ENCODE measurements at regions not wholly inside any gene's neighbourhood (a gene's known extent, or its start where the extent isn't known, plus 50 kb on each side); places are given as distances from the start of the nearest gene placed in this dataset.

- BruUV-seq (replicated peaks) = no TSS peak
- no peak for DNase-seq (ENCODE audit: low spot score)
- no peak overlapping the region for H3K27ac ChIP-seq (ENCODE audit: low read depth, low read length, poor library complexity, severe bottlenecking)
- CTCF ChIA-PET = no interaction called here
- no peaks in the 10 kb centered on the region for H3K36me3 ChIP-seq (ENCODE audit: insufficient read depth, low read length, poor library complexity, severe bottlenecking)
- no peaks in the 10 kb centered on the region for H3K4me1 ChIP-seq (ENCODE audit: insufficient read depth, low read length, poor library complexity, severe bottlenecking)
- POLR2A ChIA-PET (ENCODE audit: low non-redundant PET) = no interaction called here
- no peak overlapping the region for H3K4me3 ChIP-seq (ENCODE audit: low read depth, low read length, poor library complexity, severe bottlenecking)
- H3K27me3 ChIP-seq (replicated peaks; ENCODE audit: insufficient read depth, low read depth, low read length, poor library complexity) = no peaks in the 10 kb centered on the region
- intact Hi-C loops (cut with micrococcal nuclease; ENCODE audit: unreplicated experiment) = no loop called here
- no peak for TF ChIP-seq CTCF (conservative IDR thresholded peaks at IDR 0.05; ENCODE audit: low read depth, low read length)
- no peak for TF ChIP-seq EZH2 (IDR thresholded peaks at IDR 0.05; ENCODE audit: borderline replicate concordance, low read depth, low read length, poor library complexity, severe bottlenecking)
- peaks cover 12% of the 10 kb centered on the region for H3K9me3 ChIP-seq (ENCODE audit: low read depth, low read length, poor library complexity, severe bottlenecking)
These were observed 91.4 kb upstream of the OTOS start for GRCh38 chr2:240231838-240232244.

- Histone ChIP-seq H3K27me3 (replicated peaks; ENCODE audit: insufficient read depth, low read depth, low read length, poor library complexity) (no peaks in the 10 kb centered on the region), H3K27ac (ENCODE audit: low read depth, low read length, poor library complexity, severe bottlenecking) (peak overlapping the region; percentile 2), H3K36me3 (ENCODE audit: insufficient read depth, low read length, poor library complexity, severe bottlenecking) (no peaks in the 10 kb centered on the region), H3K4me1 (ENCODE audit: insufficient read depth, low read length, poor library complexity, severe bottlenecking) (no peaks in the 10 kb centered on the region), H3K9me3 (ENCODE audit: low read depth, low read length, poor library complexity, severe bottlenecking) (peaks cover 12% of the 10 kb centered on the region), H3K4me3 (ENCODE audit: low read depth, low read length, poor library complexity, severe bottlenecking) (peak overlapping the region; percentile 40)
- ChIA-PET POLR2A (ENCODE audit: low non-redundant PET) (no interaction called here), CTCF (no interaction called here)
- TF ChIP-seq CTCF (conservative IDR thresholded peaks at IDR 0.05; ENCODE audit: low read depth, low read length) (no peak), EZH2 (IDR thresholded peaks at IDR 0.05; ENCODE audit: borderline replicate concordance, low read depth, low read length, poor library complexity, severe bottlenecking) (no peak)
- intact Hi-C loops (cut with micrococcal nuclease; ENCODE audit: unreplicated experiment) = no loop called here
- no TSS peak for BruUV-seq (replicated peaks)
- no peak for DNase-seq (ENCODE audit: low spot score)
These were observed 91.9 kb upstream of the OTOS start for GRCh38 chr2:240232264-240232915.

- no peaks in the 10 kb centered on the region for H3K36me3 ChIP-seq (ENCODE audit: insufficient read depth, low read length, poor library complexity, severe bottlenecking)
- DNase-seq (ENCODE audit: low spot score) = peak; percentile 89
- peak overlapping the region; percentile 2 for H3K27ac ChIP-seq (ENCODE audit: low read depth, low read length, poor library complexity, severe bottlenecking)
- intact Hi-C loops (cut with micrococcal nuclease; ENCODE audit: unreplicated experiment) = loop anchor here (1.0 kb wide), 1 partner anchor 205 kb away; no protein-coding TSS in a partner anchor
- POLR2A ChIA-PET (ENCODE audit: low non-redundant PET) = no interaction called here
- peak overlapping the region; percentile 40 for H3K4me3 ChIP-seq (ENCODE audit: low read depth, low read length, poor library complexity, severe bottlenecking)
- H3K9me3 ChIP-seq (ENCODE audit: low read depth, low read length, poor library complexity, severe bottlenecking) = peaks cover 12% of the 10 kb centered on the region
- no peaks in the 10 kb centered on the region for H3K4me1 ChIP-seq (ENCODE audit: insufficient read depth, low read length, poor library complexity, severe bottlenecking)
- no TSS peak for BruUV-seq (replicated peaks)
- TF ChIP-seq CTCF (conservative IDR thresholded peaks at IDR 0.05; ENCODE audit: low read depth, low read length) (peak; percentile 89), EZH2 (IDR thresholded peaks at IDR 0.05; ENCODE audit: borderline replicate concordance, low read depth, low read length, poor library complexity, severe bottlenecking) (no peak)
- CTCF ChIA-PET = interaction anchor here (0.6 to 0.7 kb wide), 2 partner anchors 82 to 235 kb away, joined by 3 to 4 read pairs; no protein-coding TSS in a partner anchor
- no peaks in the 10 kb centered on the region for H3K27me3 ChIP-seq (replicated peaks; ENCODE audit: insufficient read depth, low read depth, low read length, poor library complexity)
These were observed 92.8 kb upstream of the OTOS start for GRCh38 chr2:240232961-240233884.

Measured in A673 (cell line).